Body of pancreas (tissue), 4 donors: ENCODE measurements at regions not wholly inside any gene's neighbourhood (a gene's known extent, or its start where the extent isn't known, plus 50 kb on each side); places are given as distances from the start of the nearest gene placed in this dataset.

Experiments used
- POLR2A ChIP-seq, 3 donors: fragments of 450-650 bp; IDR thresholded peaks; one replicate each; pipeline ENCODE4 v1.6.1; 2016; ENCODE audit warnings: antibody characterized with exemption in 3 of 3, mild to moderate bottlenecking in 2 of 3
- TF ChIP-seq, protein P1 (sequence below), 7 experiments: fragments of 450-650 bp in 4 of 7; fragments of 200-600 bp in 3 of 7; sonication (generic) in 3 of 7; IDR thresholded peaks; one replicate each; pipeline ENCODE4 v1.5.1; 2016 to 2019; ENCODE audit warnings: antibody characterized with exemption in 7 of 7

- TF ChIP-seq, protein P1, sequence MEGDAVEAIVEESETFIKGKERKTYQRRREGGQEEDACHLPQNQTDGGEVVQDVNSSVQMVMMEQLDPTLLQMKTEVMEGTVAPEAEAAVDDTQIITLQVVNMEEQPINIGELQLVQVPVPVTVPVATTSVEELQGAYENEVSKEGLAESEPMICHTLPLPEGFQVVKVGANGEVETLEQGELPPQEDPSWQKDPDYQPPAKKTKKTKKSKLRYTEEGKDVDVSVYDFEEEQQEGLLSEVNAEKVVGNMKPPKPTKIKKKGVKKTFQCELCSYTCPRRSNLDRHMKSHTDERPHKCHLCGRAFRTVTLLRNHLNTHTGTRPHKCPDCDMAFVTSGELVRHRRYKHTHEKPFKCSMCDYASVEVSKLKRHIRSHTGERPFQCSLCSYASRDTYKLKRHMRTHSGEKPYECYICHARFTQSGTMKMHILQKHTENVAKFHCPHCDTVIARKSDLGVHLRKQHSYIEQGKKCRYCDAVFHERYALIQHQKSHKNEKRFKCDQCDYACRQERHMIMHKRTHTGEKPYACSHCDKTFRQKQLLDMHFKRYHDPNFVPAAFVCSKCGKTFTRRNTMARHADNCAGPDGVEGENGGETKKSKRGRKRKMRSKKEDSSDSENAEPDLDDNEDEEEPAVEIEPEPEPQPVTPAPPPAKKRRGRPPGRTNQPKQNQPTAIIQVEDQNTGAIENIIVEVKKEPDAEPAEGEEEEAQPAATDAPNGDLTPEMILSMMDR (IDR thresholded peaks at IDR 0.05), result no peak
- no peak for TF ChIP-seq POLR2A (IDR thresholded peaks at IDR 0.05)
Measured at GRCh38 chr5:97923997-97924396, 741.0 kb upstream of the RIOK2 start.
